ENCODE measurements at regions not wholly inside any gene's neighbourhood (a gene's known extent, or its start where the extent isn't known, plus 50 kb on each side); places are given as distances from the start of the nearest gene placed in this dataset.

DNA sequence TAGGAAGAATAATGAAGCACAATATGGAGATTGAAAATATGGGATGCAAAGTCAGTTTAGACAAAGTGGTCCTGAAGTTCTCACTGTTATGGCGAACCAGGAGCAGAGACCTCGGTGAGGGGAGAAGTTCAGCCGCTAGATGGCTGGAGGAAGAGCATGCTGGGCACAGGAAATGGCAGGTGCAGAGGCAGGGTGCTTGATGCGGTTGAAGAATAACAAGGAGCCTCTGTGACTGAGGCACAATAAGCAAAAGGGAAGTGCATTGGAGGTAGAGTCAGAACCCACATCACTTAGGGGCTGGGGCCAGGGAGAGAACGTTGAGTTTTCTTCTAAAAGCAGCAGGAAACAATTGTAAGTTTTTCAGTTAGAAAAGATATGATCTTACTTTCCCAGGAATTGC, 1725.2 kb downstream of the EFNB2 start:
- TF ChIP-seq, protein P1, sequence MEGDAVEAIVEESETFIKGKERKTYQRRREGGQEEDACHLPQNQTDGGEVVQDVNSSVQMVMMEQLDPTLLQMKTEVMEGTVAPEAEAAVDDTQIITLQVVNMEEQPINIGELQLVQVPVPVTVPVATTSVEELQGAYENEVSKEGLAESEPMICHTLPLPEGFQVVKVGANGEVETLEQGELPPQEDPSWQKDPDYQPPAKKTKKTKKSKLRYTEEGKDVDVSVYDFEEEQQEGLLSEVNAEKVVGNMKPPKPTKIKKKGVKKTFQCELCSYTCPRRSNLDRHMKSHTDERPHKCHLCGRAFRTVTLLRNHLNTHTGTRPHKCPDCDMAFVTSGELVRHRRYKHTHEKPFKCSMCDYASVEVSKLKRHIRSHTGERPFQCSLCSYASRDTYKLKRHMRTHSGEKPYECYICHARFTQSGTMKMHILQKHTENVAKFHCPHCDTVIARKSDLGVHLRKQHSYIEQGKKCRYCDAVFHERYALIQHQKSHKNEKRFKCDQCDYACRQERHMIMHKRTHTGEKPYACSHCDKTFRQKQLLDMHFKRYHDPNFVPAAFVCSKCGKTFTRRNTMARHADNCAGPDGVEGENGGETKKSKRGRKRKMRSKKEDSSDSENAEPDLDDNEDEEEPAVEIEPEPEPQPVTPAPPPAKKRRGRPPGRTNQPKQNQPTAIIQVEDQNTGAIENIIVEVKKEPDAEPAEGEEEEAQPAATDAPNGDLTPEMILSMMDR (IDR thresholded peaks at IDR 0.05) = no peak
- no peak for TF ChIP-seq POLR2A (IDR thresholded peaks at IDR 0.05)
